HCT116 (cell line): ENCODE measurements at regions not wholly inside any gene's neighbourhood (a gene's known extent, or its start where the extent isn't known, plus 50 kb on each side); places are given as distances from the start of the nearest gene placed in this dataset.

Experiments used
- ATAC-seq: fragments of 200-7000 bp; cut with Tn5 transposase; 2 replicates; pipeline ENCODE4 v1.9.1; 2020; ENCODE audit warnings: mild to moderate bottlenecking, moderate library complexity
- BruUV-seq: library from RNA; stranded (reverse); fragments of 400-500 nt; replicated peaks from 2 replicates; lab custom pipeline; 2021; lab: Mats Ljungman, UMichigan
- CTCF ChIA-PET: fragments of 300-600 bp; sonication (Branson Sonifier 250); formaldehyde crosslinking; loops from one replicate; lab custom pipeline; 2021; ENCODE audit warnings: antibody characterized with exemption; lab: Charles Lee
- POLR2A ChIA-PET: fragments of 300-600, 350-600 bp; sonication (Branson Sonifier 250); formaldehyde crosslinking; loops from one replicate; lab custom pipeline; 2021; ENCODE audit warnings: antibody characterized with exemption; lab: Charles Lee
- RAD21 ChIA-PET, 2 experiments: fragments of 300-600 bp; sonication (Branson Sonifier 250); formaldehyde crosslinking; loops; one replicate each; lab custom pipeline; 2023; ENCODE audit warnings: low total read pairs in 2 of 2; ENCODE audit not compliant: uncharacterized antibody in 2 of 2, unreplicated experiment in 2 of 2, low non-redundant PET in 1 of 2; lab: Charles Lee
- DNase-seq: peaks from one replicate; pipeline ENCODE4 v3.0.0-alpha.2; 2010; ENCODE audit warnings: low read depth, low spot score
- H2AFZ ChIP-seq: fragments of 200-600 bp; shearing (Covaris generic), sonication (generic); 2 replicates; pipeline ENCODE4 v1.6.1; 2017; ENCODE audit warnings: low read depth, mixed run types, mixed read lengths, antibody characterized with exemption, low read length; ENCODE audit not compliant: poor library complexity, severe bottlenecking
- H3K27ac ChIP-seq: 2 replicates; pipeline ENCODE4 v1.5.1; 2012; ENCODE audit warnings: low read depth, low read length
- H3K27me3 ChIP-seq: fragments of 200-600 bp; sonication (generic); 2 replicates; pipeline ENCODE4 v1.6.1; 2016; ENCODE audit warnings: mixed run types, low read length, mixed read lengths; ENCODE audit not compliant: insufficient read depth
- H3K36me3 ChIP-seq, 2 experiments: fragments of 200-500 bp in 1 of 2; fragments of 200-600 bp in 1 of 2; sonication (Bioruptor generic) in 1 of 2; sonication (generic) in 1 of 2; 2 replicates each; pipeline versions ENCODE4 v1.5.1 to v1.6.1; 2014 to 2016; ENCODE audit warnings: low read length in 2 of 2, inconsistent platforms in 1 of 2, mixed read lengths in 1 of 2, mixed run types in 1 of 2; ENCODE audit not compliant: insufficient read depth in 2 of 2, control insufficient read depth in 1 of 2
- H3K4me1 ChIP-seq, 2 experiments: fragments of 200-600 bp in 1 of 2; sonication (generic) in 1 of 2; 2 replicates each; pipeline versions ENCODE4 v1.5.1 to v1.6.1; 2012 to 2017; ENCODE audit warnings: low read length in 2 of 2, inconsistent platforms in 1 of 2, mild to moderate bottlenecking in 1 of 2, mixed read lengths in 1 of 2, mixed run types in 1 of 2, moderate library complexity in 1 of 2; ENCODE audit not compliant: insufficient read depth in 2 of 2, control insufficient read depth in 1 of 2
- H3K4me2 ChIP-seq: fragments of 200-600 bp; sonication (generic); 2 replicates; pipeline ENCODE4 v1.6.1; 2017; ENCODE audit warnings: mixed run types, low read length, mixed read lengths
- H3K4me3 ChIP-seq, 2 experiments: fragments of 200-600 bp in 1 of 2; sonication (generic) in 1 of 2; replicated peaks in 1 of 2; 2 replicates each; pipeline ENCODE4 v1.5.1; 2011 to 2016; ENCODE audit warnings: low read length in 2 of 2, control low read depth in 1 of 2, low read depth in 1 of 2, mild to moderate bottlenecking in 1 of 2, mixed read lengths in 1 of 2, mixed run types in 1 of 2
- H3K79me2 ChIP-seq: fragments of 200-600 bp; sonication (generic); 2 replicates; pipeline ENCODE4 v1.6.1; 2017; ENCODE audit warnings: mild to moderate bottlenecking, mixed run types, low read length, moderate library complexity, mixed read lengths; ENCODE audit not compliant: insufficient read depth
- H3K9ac ChIP-seq: fragments of 200-600 bp; sonication (generic); 2 replicates; pipeline ENCODE4 v1.6.1; 2016; ENCODE audit warnings: low read length, mixed read lengths
- H3K9me2 ChIP-seq: fragments of 200-600 bp; sonication (generic), shearing (Covaris generic); 2 replicates; pipeline ENCODE4 v1.6.1; 2017; ENCODE audit warnings: mixed run types, mild to moderate bottlenecking, moderate library complexity; ENCODE audit not compliant: insufficient read depth
- H3K9me3 ChIP-seq, 2 experiments: fragments of 200-500 bp in 1 of 2; fragments of 200-600 bp in 1 of 2; sonication (Bioruptor generic) in 1 of 2; sonication (generic) in 1 of 2; 2 replicates each; pipeline ENCODE4 v1.6.1; 2014 to 2017; ENCODE audit warnings: low read length in 2 of 2, mixed read lengths in 2 of 2, inconsistent platforms in 1 of 2, low read depth in 1 of 2, mild to moderate bottlenecking in 1 of 2, mixed run types in 1 of 2, moderate library complexity in 1 of 2; ENCODE audit not compliant: control insufficient read depth in 1 of 2, insufficient read depth in 1 of 2
- H4K20me1 ChIP-seq: fragments of 200-600 bp; sonication (generic), shearing (Covaris generic); 2 replicates; pipeline ENCODE4 v1.6.1; 2017; ENCODE audit warnings: mixed run types, mild to moderate bottlenecking, moderate library complexity; ENCODE audit not compliant: insufficient read depth
- CBX3 ChIP-seq: IDR thresholded peaks from 2 replicates; pipeline ENCODE4 v1.6.1; 2012; ENCODE audit warnings: low read depth
- CEBPB ChIP-seq: IDR thresholded peaks from 2 replicates; pipeline ENCODE4 v1.6.1; 2012; ENCODE audit warnings: low read depth
- EZH2 ChIP-seq: fragments of 200-600 bp; sonication (generic); IDR thresholded peaks from 2 replicates; pipeline ENCODE4 v1.6.1; 2017; ENCODE audit warnings: antibody characterized with exemption, mixed run types
- EZH2phosphoT487 ChIP-seq: fragments of 200-600 bp; IDR thresholded peaks from 2 replicates; pipeline ENCODE4 v1.6.1; 2018; ENCODE audit warnings: antibody characterized with exemption, borderline replicate concordance
- FOSL1 ChIP-seq: IDR thresholded peaks from 2 replicates; pipeline ENCODE4 v1.6.1; 2012; ENCODE audit warnings: low read depth
- JUND ChIP-seq: IDR thresholded peaks from 2 replicates; pipeline ENCODE4 v1.6.1; 2012
- POLR2A ChIP-seq: IDR thresholded peaks from 2 replicates; pipeline ENCODE4 v1.7.0; 2011; ENCODE audit warnings: borderline replicate concordance; ENCODE audit not compliant: insufficient read depth, insufficient read length; ENCODE audit errors: extremely low read depth
- POLR2AphosphoS5 ChIP-seq: IDR thresholded peaks from 2 replicates; pipeline ENCODE4 v1.6.1; 2011; ENCODE audit warnings: mild to moderate bottlenecking, low read depth, low read length, moderate library complexity
- RAD21 ChIP-seq: IDR thresholded peaks from 2 replicates; pipeline ENCODE4 v1.6.1; 2012; ENCODE audit warnings: low read depth, mild to moderate bottlenecking
- SIN3A ChIP-seq: IDR thresholded peaks from 2 replicates; pipeline ENCODE4 v1.6.1; 2012; ENCODE audit warnings: low read depth
- SP1 ChIP-seq: IDR thresholded peaks from 2 replicates; pipeline ENCODE4 v1.6.1; 2012; ENCODE audit warnings: low read depth
- SRF ChIP-seq: IDR thresholded peaks from 2 replicates; pipeline ENCODE4 v1.6.1; 2012; ENCODE audit warnings: low read depth
- TCF7L2 ChIP-seq: IDR thresholded peaks from 2 replicates; pipeline ENCODE4 v1.7.0; 2011; ENCODE audit warnings: borderline replicate concordance, inconsistent platforms; ENCODE audit not compliant: insufficient read depth, insufficient read length; ENCODE audit errors: extremely low read depth
- YY1 ChIP-seq: IDR thresholded peaks from 2 replicates; pipeline ENCODE4 v1.6.1; 2011; ENCODE audit warnings: low read length, low read depth, moderate library complexity, mild to moderate bottlenecking; ENCODE audit not compliant: insufficient replicate concordance; ENCODE audit errors: extremely low read depth
- ZNF274 ChIP-seq: fragments of 200-500 bp; sonication (Bioruptor generic); IDR thresholded peaks from 2 replicates; pipeline ENCODE4 v1.6.1; 2014; ENCODE audit warnings: mild to moderate bottlenecking, low read depth, low read length, inconsistent platforms
- intact Hi-C: fragments of 100-400 bp; cut with micrococcal nuclease; formaldehyde crosslinking; loops from 2 replicates; pipeline ENCODE4 v1.10.0; 2022
- TF ChIP-seq, protein P1 (sequence below), 3 experiments: fragments of 200-600 bp in 1 of 3; sonication (generic) in 1 of 3; IDR thresholded peaks in 2 of 3; conservative IDR thresholded peaks in 1 of 3; 2 replicates each; pipeline ENCODE4 v1.5.1; 2012 to 2017; ENCODE audit warnings: low read depth in 2 of 3, low read length in 2 of 3, antibody characterized with exemption in 1 of 3, borderline replicate concordance in 1 of 3, control low read depth in 1 of 3, mild to moderate bottlenecking in 1 of 3, mixed read lengths in 1 of 3, mixed run types in 1 of 3, moderate library complexity in 1 of 3; ENCODE audit not compliant: insufficient read depth in 1 of 3
- TF ChIP-seq, protein P2 (sequence below): IDR thresholded peaks from 2 replicates; pipeline ENCODE4 v1.6.1; 2012
- TF ChIP-seq, protein P3 (sequence below): IDR thresholded peaks from 2 replicates; pipeline ENCODE4 v1.6.1; 2012; ENCODE audit warnings: low read depth
- TF ChIP-seq, protein P4 (sequence below): IDR thresholded peaks from 2 replicates; pipeline ENCODE4 v1.6.1; 2012

DNA sequence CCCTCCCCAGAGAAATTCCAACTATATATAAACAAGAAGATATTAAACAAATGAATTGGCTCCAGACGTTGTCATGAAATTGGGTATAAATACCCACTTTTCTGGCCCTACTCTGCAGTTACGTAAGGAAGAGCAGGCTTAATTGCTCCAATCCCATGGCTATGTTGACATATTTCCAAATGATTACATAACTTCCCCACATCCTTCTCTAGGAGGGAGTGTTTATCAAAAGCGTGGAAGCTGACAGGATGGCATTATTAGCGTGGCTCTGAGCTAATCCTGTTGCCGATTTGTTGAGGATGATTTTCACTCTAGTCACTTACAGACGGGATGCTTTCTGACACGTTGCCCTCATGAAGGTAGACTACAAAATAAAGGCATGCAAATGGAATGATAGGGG is 347.5 kb upstream of the TMCO5A start:
- no peaks in the 10 kb centered on the region for H4K20me1 ChIP-seq
- H3K36me3 ChIP-seq = no peaks in the 10 kb centered on the region
- no peak for ATAC-seq
- H3K9ac ChIP-seq = no peak overlapping the region
- ChIA-PET CTCF (no interaction called here), RAD21 (no interaction called here)
- no peaks in the 10 kb centered on the region for H3K9me2 ChIP-seq
- no peaks in the 10 kb centered on the region for H3K79me2 ChIP-seq
- no TSS peak for BruUV-seq
- intact Hi-C loops = no loop called here
- H3K9me3 ChIP-seq = peaks cover 0 to 6% of the 10 kb centered on the region in 2 experiments; a peak in 1 of 4 replicates
- no peak for TF ChIP-seq FOSL1
- TF ChIP-seq CBX3 = no peak
- TF ChIP-seq, protein P1, sequence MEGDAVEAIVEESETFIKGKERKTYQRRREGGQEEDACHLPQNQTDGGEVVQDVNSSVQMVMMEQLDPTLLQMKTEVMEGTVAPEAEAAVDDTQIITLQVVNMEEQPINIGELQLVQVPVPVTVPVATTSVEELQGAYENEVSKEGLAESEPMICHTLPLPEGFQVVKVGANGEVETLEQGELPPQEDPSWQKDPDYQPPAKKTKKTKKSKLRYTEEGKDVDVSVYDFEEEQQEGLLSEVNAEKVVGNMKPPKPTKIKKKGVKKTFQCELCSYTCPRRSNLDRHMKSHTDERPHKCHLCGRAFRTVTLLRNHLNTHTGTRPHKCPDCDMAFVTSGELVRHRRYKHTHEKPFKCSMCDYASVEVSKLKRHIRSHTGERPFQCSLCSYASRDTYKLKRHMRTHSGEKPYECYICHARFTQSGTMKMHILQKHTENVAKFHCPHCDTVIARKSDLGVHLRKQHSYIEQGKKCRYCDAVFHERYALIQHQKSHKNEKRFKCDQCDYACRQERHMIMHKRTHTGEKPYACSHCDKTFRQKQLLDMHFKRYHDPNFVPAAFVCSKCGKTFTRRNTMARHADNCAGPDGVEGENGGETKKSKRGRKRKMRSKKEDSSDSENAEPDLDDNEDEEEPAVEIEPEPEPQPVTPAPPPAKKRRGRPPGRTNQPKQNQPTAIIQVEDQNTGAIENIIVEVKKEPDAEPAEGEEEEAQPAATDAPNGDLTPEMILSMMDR (IDR thresholded peaks at IDR 0.05 in 2 of 3, conservative IDR thresholded peaks at IDR 0.05 in 1 of 3; ENCODE audit: borderline replicate concordance in 1 of 3, insufficient read depth in 1 of 3, low read depth in 2 of 3, low read length in 2 of 3) = no peak
- TF ChIP-seq, protein P2, sequence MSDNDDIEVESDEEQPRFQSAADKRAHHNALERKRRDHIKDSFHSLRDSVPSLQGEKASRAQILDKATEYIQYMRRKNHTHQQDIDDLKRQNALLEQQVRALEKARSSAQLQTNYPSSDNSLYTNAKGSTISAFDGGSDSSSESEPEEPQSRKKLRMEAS = no peak
- no peak for TF ChIP-seq TCF7L2
- TF ChIP-seq EZH2phosphoT487 = no peak
- TF ChIP-seq, protein P3, sequence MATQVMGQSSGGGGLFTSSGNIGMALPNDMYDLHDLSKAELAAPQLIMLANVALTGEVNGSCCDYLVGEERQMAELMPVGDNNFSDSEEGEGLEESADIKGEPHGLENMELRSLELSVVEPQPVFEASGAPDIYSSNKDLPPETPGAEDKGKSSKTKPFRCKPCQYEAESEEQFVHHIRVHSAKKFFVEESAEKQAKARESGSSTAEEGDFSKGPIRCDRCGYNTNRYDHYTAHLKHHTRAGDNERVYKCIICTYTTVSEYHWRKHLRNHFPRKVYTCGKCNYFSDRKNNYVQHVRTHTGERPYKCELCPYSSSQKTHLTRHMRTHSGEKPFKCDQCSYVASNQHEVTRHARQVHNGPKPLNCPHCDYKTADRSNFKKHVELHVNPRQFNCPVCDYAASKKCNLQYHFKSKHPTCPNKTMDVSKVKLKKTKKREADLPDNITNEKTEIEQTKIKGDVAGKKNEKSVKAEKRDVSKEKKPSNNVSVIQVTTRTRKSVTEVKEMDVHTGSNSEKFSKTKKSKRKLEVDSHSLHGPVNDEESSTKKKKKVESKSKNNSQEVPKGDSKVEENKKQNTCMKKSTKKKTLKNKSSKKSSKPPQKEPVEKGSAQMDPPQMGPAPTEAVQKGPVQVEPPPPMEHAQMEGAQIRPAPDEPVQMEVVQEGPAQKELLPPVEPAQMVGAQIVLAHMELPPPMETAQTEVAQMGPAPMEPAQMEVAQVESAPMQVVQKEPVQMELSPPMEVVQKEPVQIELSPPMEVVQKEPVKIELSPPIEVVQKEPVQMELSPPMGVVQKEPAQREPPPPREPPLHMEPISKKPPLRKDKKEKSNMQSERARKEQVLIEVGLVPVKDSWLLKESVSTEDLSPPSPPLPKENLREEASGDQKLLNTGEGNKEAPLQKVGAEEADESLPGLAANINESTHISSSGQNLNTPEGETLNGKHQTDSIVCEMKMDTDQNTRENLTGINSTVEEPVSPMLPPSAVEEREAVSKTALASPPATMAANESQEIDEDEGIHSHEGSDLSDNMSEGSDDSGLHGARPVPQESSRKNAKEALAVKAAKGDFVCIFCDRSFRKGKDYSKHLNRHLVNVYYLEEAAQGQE = no peak
- no peak for TF ChIP-seq POLR2AphosphoS5
- TF ChIP-seq SRF = no peak
- TF ChIP-seq CEBPB = no peak
- TF ChIP-seq SP1 = no peak
- no peak for TF ChIP-seq ZNF274
- TF ChIP-seq, protein P4, sequence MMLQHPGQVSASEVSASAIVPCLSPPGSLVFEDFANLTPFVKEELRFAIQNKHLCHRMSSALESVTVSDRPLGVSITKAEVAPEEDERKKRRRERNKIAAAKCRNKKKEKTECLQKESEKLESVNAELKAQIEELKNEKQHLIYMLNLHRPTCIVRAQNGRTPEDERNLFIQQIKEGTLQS = no peak
- TF ChIP-seq POLR2A = no peak
- TF ChIP-seq YY1 = no peak
- no peak for TF ChIP-seq JUND
- TF ChIP-seq SIN3A = no peak
- TF ChIP-seq RAD21 = no peak
- no peak for TF ChIP-seq EZH2
- TF ChIP-seq, all 23 proteins: peak for 0
- no peak overlapping the region for H3K4me3 ChIP-seq
- H3K27me3 ChIP-seq = peaks cover 2% of the 10 kb centered on the region; the same call in 1 of the 2 replicates
- no peak overlapping the region for H3K4me2 ChIP-seq
- H3K4me1 ChIP-seq = no peaks in the 10 kb centered on the region
- H3K27ac ChIP-seq = no peak overlapping the region
- POLR2A ChIA-PET = no interaction called here
- no peak overlapping the region for H2AFZ ChIP-seq
- DNase-seq = no peak
